Activated CD4-positive, alpha-beta T cell treated with anti-CD3 and anti-CD28 coated beads, Interleukin-2, amount 10 ng/mL, durations not matched to agents 24 days and 14 days (primary cell): ENCODE measurements at regions not wholly inside any gene's neighbourhood (a gene's known extent, or its start where the extent isn't known, plus 50 kb on each side); places are given as distances from the start of the nearest gene placed in this dataset.
A peak's percentile ranks its signal among the peaks of the same experiment; 100 is the strongest.

Experiments
- DNase-seq: peaks from one replicate; pipeline ENCODE4 v3.0.0; 2022
- H3K27ac Mint-ChIP-seq: one replicate; pipeline ENCODE4 v1.8.0; 2022; ENCODE audit warnings: mild to moderate bottlenecking, mixed read lengths
- H3K27me3 Mint-ChIP-seq: one replicate; pipeline ENCODE4 v1.8.0; 2022; ENCODE audit warnings: mixed read lengths
- H3K36me3 Mint-ChIP-seq: one replicate; pipeline ENCODE4 v1.8.0; 2022; ENCODE audit warnings: low read depth, mild to moderate bottlenecking, mixed read lengths
- H3K4me1 Mint-ChIP-seq: one replicate; pipeline ENCODE4 v1.8.0; 2021; ENCODE audit warnings: mixed read lengths
- H3K4me3 Mint-ChIP-seq: one replicate; pipeline ENCODE4 v1.8.0; 2022; ENCODE audit warnings: mild to moderate bottlenecking, moderate library complexity, mixed read lengths
- H3K9me3 Mint-ChIP-seq: one replicate; pipeline ENCODE4 v1.8.0; 2021; ENCODE audit warnings: mixed read lengths
- intact Hi-C: fragments of 100-400 bp; cut with micrococcal nuclease; formaldehyde crosslinking; loops from one replicate; pipeline ENCODE4 v1.15.1; 2023

DNA sequence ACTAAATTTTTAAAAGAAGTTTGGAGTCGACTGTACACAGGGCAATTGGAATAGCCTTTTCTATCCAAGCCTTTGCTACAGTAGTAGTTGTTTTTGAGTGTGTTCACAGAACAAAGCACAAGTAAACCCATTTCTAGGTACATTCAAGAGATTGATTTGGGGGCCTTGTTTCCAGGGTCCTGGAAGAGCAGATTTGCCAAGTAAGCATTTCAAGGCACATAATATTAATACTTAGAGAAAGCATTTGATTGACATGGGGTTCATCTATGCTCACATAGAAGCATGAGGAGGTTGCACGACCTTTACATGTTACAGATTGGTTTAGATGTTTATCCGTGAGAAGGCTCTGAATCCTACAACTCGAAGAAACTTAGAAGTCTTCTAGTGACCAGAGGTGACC, 324.1 kb downstream of the MYCN start:
- Mint-ChIP-seq H3K9me3 (no peaks in the 10 kb centered on the region), H3K4me3 (no peak overlapping the region), H3K36me3 (no peaks in the 10 kb centered on the region), H3K27me3 (no peaks in the 10 kb centered on the region), H3K27ac (no peak overlapping the region), H3K4me1 (no peaks in the 10 kb centered on the region)
- intact Hi-C loops: no loop called here
- no peak for DNase-seq

DNA sequence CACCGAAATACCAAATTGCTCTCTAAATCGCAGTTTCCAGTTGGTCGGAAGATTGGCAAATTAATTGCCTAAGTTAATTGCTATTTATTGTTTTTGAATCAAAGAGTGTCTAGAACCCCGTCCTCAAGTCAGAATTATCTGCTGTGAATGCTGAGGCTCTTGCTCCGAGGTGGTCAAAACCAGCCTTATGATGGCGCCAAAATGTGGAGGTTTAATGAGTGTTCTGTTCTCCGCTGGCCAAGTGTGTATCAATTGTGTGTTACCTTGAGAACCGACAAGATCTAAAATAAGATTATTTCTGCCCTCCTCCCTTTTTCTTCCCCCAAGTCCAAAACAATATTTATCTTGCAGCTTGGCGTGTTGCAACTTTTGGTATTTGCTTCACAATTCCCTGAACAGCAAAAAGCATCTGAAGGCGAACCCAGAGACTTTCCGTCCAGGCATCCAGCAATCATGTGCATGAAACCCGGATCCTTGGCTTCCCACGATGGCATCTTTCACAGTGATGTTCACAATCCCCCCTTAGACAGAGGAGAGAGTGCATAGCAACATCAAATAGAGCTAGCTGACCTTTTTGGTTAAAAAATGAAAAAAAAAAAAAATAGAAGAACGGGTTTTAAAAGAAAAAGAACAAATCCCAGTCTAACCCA, 323.0 kb downstream of the MYCN start:
- no peaks in the 10 kb centered on the region for H3K4me1 Mint-ChIP-seq
- no peak overlapping the region for H3K27ac Mint-ChIP-seq
- H3K36me3 Mint-ChIP-seq: no peaks in the 10 kb centered on the region
- no peaks in the 10 kb centered on the region for H3K27me3 Mint-ChIP-seq
- DNase-seq: no peak
- H3K4me3 Mint-ChIP-seq: no peak overlapping the region
- intact Hi-C loops: no loop called here
- H3K9me3 Mint-ChIP-seq: no peaks in the 10 kb centered on the region

DNA sequence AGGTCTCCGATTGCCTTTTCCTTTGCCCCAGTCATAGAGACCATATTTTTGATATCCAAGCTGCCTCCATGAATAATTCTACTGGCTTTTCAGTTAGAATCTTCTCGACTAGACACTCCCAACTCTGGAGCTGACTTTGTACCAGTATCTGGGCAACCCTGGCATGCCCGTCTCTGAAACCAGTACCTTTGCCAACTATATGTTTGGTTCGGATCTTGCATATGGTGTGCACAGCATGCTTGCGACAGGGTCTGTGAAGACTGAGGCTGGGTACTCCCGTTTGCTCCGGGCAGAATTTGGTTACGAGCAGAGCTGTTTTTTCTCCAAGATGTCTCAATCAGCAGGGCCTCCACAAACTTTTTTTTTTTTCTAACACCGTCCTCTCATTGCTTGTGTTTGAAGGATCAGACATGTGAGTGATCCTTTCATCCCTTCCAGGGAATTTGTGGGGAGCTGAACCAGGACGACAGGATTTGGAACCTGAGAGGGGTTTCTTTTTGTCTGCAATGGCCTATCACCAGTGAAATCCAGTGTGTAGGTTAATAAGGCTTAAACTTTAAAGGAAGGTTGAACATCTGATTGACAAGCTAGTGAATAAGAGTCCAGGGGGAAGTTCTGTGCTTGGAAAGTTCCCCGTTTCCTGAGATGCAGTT, 322.3 kb downstream of the MYCN start:
- peaks cover 4% of the 10 kb centered on the region for H3K27me3 Mint-ChIP-seq
- no peaks in the 10 kb centered on the region for H3K4me1 Mint-ChIP-seq
- no peaks in the 10 kb centered on the region for H3K36me3 Mint-ChIP-seq
- intact Hi-C loops: no loop called here
- DNase-seq: no peak
- no peaks in the 10 kb centered on the region for H3K9me3 Mint-ChIP-seq
- no peak overlapping the region for H3K27ac Mint-ChIP-seq
- no peak overlapping the region for H3K4me3 Mint-ChIP-seq

DNA sequence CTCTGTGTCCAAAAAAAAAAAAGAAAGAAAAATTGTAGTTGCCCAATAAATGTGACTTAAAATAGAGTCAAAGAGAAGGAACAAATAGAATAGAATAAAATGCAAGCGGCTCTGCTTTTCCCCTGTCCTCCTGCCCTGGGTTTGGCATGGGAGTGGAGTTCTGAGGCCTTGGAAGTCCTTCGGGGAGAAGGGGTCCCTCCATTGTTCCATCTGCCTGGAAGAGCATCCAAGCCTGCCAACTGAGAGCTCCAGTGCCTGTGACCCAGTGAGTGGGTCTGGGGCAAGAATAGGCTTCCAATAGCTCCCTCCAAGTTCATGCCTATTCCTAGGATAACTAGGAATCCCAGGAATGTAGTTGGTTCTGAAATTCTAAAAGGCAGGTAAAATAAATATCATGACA, 321.4 kb downstream of the MYCN start:
- no peak for DNase-seq
- H3K4me1 Mint-ChIP-seq: no peaks in the 10 kb centered on the region
- no peaks in the 10 kb centered on the region for H3K9me3 Mint-ChIP-seq
- no peaks in the 10 kb centered on the region for H3K36me3 Mint-ChIP-seq
- H3K27me3 Mint-ChIP-seq: peaks cover 7% of the 10 kb centered on the region
- no peak overlapping the region for H3K4me3 Mint-ChIP-seq
- no peak overlapping the region for H3K27ac Mint-ChIP-seq
- intact Hi-C loops: no loop called here

DNA sequence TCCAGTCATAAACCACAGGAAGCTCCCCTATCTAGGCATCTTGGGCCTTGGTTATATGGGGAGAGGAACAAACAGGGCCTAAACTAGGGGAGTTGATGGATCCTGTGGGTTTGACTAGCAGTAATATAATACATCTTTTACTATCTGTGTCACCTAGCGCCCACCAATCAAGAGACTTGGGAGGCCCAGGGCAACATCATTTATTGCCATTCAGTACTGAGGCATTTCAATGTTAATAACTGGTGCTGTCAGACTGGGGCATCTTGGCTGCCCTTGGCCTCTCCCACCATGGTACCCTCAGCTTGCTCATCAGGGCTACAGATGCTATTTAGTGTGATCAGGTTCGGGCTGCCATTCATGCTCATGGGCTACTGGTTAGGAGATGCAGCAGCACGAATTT, 320.7 kb downstream of the MYCN start:
- Mint-ChIP-seq H3K36me3 (no peaks in the 10 kb centered on the region), H3K27me3 (peaks cover 7% of the 10 kb centered on the region), H3K27ac (no peak overlapping the region)

DNA sequence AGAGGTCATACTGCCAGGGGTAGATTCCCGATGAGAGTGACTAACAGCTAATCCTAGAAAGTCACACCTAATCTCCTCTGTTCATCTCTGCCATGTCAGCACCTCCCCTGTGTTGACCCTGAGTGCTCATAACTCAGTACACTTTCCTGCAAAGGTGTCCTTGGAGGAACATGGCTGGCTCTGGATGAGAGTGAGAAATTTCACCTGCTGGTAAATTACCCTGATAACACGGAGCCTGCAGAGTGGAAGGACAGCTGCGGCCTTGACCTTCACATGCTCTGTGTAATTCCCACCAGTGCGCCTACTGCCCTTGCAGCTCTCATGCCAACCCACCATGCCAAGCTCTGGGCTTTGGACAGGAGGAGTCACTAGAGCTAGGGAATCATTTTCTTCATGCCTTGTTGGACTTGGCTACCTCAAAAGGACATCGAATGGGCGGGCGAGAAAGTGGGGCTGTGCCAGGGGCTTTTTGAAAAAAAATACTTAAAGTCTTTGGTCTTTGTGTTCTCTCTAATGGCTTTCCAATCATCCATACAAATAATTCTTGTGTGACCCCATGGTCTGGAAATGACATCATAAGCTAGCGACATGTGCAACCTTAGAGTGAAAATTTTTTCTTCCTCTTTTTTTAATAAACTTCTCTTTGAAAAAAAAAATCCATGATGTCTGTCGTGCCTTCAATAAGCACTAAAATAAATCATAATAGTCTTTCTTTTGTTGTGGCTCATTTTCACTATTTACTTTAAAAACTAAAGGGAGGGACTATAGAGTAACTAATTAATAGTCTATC, 319.9 kb downstream of the MYCN start:
- DNase-seq: no peak
- H3K4me1 Mint-ChIP-seq: no peaks in the 10 kb centered on the region
- H3K4me3 Mint-ChIP-seq: no peak overlapping the region
- H3K27ac Mint-ChIP-seq: no peak overlapping the region
- H3K27me3 Mint-ChIP-seq: peaks cover 9% of the 10 kb centered on the region
- H3K36me3 Mint-ChIP-seq: no peaks in the 10 kb centered on the region
- intact Hi-C loops: no loop called here
- H3K9me3 Mint-ChIP-seq: no peaks in the 10 kb centered on the region

More for the DNA sequence above, 320.7 kb downstream of the MYCN start:
- Mint-ChIP-seq H3K4me1 (no peaks in the 10 kb centered on the region), H3K4me3 (no peak overlapping the region), H3K9me3 (no peaks in the 10 kb centered on the region)
- intact Hi-C loops: no loop called here
- no peak for DNase-seq

DNA sequence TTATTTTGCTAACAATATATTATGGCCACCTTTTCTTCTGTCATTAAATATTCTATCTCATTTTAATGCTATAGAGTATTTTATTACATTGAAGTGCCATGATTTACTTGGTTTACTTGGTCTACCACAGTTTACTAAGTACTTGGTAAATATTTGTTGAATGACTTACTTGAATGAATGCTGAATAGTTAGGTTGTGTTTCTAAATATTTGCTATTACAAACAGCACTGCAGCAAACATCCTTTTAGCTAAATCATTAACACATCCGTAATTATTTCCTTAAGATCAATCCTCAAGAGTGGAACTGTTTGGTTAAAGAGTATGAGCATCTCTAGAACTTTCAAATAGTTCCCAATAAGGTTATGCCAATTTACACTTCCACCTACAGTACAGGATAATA, 318.7 kb downstream of the MYCN start:
- Mint-ChIP-seq H3K27me3 (peaks cover 11% of the 10 kb centered on the region), H3K4me1 (no peaks in the 10 kb centered on the region), H3K36me3 (no peaks in the 10 kb centered on the region), H3K4me3 (no peak overlapping the region), H3K27ac (no peak overlapping the region), H3K9me3 (no peaks in the 10 kb centered on the region)
- intact Hi-C loops: no loop called here
- no peak for DNase-seq

DNA sequence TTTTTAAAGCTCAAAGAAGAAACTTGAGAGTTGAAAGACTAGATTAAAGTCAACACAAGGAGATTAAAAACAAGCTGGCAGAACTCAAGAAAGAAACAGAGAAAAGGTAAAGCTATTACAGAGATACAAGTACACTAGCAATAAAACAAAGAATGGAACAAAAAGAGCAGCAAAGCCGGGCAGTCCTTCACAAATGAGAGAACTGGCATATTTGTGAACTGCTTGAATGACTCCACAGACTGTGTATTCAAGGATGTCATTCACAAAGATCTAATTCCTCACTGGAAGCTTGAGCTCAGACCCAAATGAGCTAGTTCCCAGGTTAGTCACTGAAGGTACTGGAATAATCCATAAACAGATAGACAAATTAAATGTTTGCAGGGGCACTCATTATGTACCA, 318.0 kb downstream of the MYCN start:
- Mint-ChIP-seq H3K4me3 (no peak overlapping the region), H3K4me1 (no peaks in the 10 kb centered on the region), H3K9me3 (no peaks in the 10 kb centered on the region), H3K36me3 (no peaks in the 10 kb centered on the region), H3K27ac (no peak overlapping the region), H3K27me3 (peaks cover 11% of the 10 kb centered on the region)
- intact Hi-C loops: no loop called here
- DNase-seq: no peak

DNA sequence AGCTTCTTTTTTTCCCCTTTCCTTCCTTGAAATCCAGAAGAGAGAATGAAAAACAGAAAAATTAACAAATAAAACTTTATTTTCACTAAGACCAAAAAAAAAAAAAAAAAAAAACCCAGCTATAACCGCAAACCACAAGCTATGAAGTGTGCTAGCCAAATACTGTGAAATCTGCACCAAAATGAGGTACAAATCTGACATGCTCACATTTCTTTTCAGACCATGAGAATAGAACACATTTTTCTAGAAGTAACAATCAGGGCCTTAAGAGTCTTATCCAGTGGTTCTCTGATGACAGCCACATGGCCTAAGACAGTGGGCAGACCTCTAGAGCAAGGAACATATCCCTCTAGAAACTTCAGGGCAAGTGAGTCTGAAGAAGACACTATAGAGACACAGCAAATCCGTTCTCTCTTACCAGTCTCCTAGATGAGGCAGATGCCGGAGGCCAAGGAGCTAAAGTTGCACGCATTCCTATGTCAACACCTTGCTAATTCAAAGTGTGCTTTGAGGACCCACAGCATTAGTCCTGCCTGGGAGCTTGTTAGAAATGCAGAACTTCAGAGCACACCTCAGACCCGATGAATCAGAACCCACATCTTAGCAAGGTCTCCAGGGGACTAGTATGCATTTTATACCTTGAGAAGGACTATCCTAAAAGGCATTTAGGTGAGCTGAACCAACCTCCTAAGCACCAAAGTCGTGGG, 317.1 kb downstream of the MYCN start:
- H3K27ac Mint-ChIP-seq: no peak overlapping the region
- no peak overlapping the region for H3K4me3 Mint-ChIP-seq
- intact Hi-C loops: no loop called here
- H3K27me3 Mint-ChIP-seq: peaks cover 11% of the 10 kb centered on the region
- H3K9me3 Mint-ChIP-seq: no peaks in the 10 kb centered on the region
- no peaks in the 10 kb centered on the region for H3K36me3 Mint-ChIP-seq
- DNase-seq: no peak
- H3K4me1 Mint-ChIP-seq: no peaks in the 10 kb centered on the region

DNA sequence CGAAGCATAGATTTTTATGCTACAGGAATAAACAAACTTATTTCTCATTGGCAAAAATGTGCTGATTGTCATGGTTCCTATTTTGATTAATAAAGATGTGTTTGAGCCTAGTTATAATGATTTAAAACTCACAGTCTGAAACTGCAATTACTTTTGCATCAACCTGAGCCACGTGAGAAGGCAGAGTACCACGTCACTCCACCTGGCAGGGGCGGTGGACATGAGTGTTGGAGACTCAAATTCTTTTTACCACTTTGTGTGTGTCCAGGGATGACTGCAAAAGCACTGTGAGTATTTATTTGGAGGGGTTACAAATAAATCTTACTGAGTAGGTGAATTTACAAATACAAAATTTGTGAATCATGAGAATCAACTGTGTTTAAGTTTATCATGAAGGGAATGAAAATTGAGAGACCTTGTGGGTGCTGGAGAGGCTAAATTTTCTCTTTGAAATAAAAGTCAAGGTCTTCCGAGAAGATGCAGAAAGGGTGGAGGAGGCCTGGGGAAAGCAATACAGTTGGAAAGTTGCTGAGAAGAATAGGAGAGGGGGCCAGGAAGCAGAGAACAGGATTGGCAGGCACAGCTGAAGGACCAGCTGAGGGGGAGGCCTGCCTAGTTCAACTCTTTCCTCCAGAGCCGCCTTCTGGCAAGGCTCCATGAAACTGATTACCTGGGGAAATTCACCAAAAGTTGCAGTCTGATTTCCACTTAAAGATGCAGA, 316.4 kb downstream of the MYCN start:
- Mint-ChIP-seq H3K27me3 (peaks cover 11% of the 10 kb centered on the region), H3K36me3 (no peaks in the 10 kb centered on the region), H3K9me3 (no peaks in the 10 kb centered on the region), H3K4me3 (no peak overlapping the region), H3K4me1 (no peaks in the 10 kb centered on the region), H3K27ac (peak overlapping the region; percentile 6)
- no peak for DNase-seq
- intact Hi-C loops: no loop called here

DNA sequence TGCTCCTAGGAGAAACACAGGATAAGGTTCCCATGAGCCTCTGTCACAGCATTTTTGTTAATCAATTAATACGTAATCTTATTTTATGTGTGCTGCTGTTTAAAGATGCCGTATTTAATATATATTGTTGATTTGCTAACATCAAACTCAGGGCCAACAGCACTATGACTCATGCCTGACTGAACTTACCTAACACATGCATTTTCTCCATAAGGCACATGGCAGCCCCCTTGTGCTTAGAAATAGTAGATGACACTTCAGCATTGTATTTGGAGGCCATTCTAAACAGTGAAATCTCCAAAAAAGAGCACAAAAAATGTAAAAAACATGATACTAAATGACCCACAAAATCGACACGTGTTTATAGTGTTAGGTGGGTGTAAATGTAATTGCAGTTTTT, 314.8 kb downstream of the MYCN start:
- Mint-ChIP-seq H3K27ac (no peak overlapping the region), H3K9me3 (no peaks in the 10 kb centered on the region), H3K4me3 (no peak overlapping the region), H3K36me3 (no peaks in the 10 kb centered on the region), H3K27me3 (peaks cover 11% of the 10 kb centered on the region), H3K4me1 (no peaks in the 10 kb centered on the region)
- intact Hi-C loops: no loop called here
- no peak for DNase-seq

DNA sequence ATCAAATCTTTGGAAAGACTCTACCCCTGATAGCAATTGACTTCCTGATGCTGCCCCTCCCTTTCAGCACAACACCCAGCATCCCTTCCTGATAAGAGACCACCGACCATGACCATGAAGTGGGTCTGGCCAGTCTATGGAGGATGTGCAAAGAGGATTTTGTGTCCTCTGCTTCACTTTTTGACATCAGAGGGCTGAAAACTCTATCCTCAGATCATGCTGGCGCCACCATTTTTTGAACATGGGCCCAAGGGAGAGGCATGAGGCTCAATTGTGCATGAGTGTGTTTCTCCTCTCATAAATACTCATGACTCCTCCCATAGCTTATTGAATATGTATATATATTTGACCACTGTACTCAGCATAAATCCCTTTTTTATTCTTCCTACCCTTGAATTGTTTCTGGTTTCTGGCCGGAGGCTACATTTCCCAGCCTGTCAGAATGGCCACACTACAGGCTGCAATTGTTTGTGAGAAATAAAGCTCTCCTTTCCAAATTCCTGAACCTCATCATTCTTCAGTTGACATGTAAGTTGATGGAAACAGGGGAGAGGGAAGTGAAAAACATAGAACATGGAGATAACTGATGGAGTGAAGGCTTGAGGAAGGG, 314.1 kb downstream of the MYCN start:
- Mint-ChIP-seq H3K27me3 (peaks cover 11% of the 10 kb centered on the region), H3K4me3 (no peak overlapping the region), H3K27ac (no peak overlapping the region), H3K9me3 (no peaks in the 10 kb centered on the region), H3K36me3 (no peaks in the 10 kb centered on the region), H3K4me1 (no peaks in the 10 kb centered on the region)
- intact Hi-C loops: no loop called here
- no peak for DNase-seq

DNA sequence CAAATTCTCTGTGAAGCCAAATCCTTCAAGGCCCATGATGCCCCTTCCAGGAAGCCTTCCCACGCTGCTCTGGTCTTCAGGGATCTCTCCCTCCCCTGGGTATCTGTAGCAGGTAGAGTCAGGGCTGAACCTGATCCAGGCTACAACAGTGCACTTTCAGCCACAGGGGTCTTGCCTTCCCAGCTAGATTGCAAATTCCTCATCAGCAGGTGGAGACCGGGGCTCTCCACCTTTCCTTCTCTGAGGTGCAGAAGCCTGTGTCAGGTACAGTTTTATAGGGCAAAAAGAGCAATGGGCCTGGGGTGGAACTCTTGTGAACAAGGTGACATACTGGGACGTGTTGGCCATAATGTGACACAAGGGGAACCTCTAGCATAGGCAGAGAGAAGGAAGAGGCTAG, 312.9 kb downstream of the MYCN start:
- DNase-seq: no peak
- no peaks in the 10 kb centered on the region for H3K4me1 Mint-ChIP-seq
- no peak overlapping the region for H3K27ac Mint-ChIP-seq
- intact Hi-C loops: no loop called here
- H3K36me3 Mint-ChIP-seq: no peaks in the 10 kb centered on the region
- no peak overlapping the region for H3K4me3 Mint-ChIP-seq
- peaks cover 11% of the 10 kb centered on the region for H3K27me3 Mint-ChIP-seq
- H3K9me3 Mint-ChIP-seq: no peaks in the 10 kb centered on the region
